PFSK-1 (cell line): ENCODE measurements at regions not wholly inside any gene's neighbourhood (a gene's known extent, or its start where the extent isn't known, plus 50 kb on each side); places are given as distances from the start of the nearest gene placed in this dataset.

Experiments
- FOXP2 ChIP-seq: optimal IDR thresholded peaks from 2 replicates; pipeline ENCODE3; 2011; ENCODE audit warnings: borderline replicate concordance, control low read depth, inconsistent platforms; ENCODE audit not compliant: insufficient read depth; ENCODE audit errors: extremely low read length, extremely low read depth
- POLR2AphosphoS5 ChIP-seq: IDR thresholded peaks from 2 replicates; pipeline ENCODE4 v1.6.1; 2012; ENCODE audit warnings: low read depth, mild to moderate bottlenecking, control low read depth, low read length, moderate library complexity
- SIN3A ChIP-seq: IDR thresholded peaks from 2 replicates; pipeline ENCODE4 v1.6.1; 2012; ENCODE audit warnings: mild to moderate bottlenecking, low read length, moderate library complexity, borderline replicate concordance; ENCODE audit not compliant: insufficient read depth
- TAF1 ChIP-seq: IDR thresholded peaks from 2 replicates; pipeline ENCODE4 v1.6.1; 2012; ENCODE audit warnings: low read length, control low read depth, borderline replicate concordance; ENCODE audit not compliant: insufficient read depth
- TF ChIP-seq, protein P1 (sequence below), 2 experiments: IDR thresholded peaks; 2 replicates each; pipeline versions ENCODE4 v1.6.1 to v1.8.0; 2011 to 2012; ENCODE audit warnings: low read depth in 2 of 2, low read length in 2 of 2, control low read depth in 1 of 2, inconsistent platforms in 1 of 2, mild to moderate bottlenecking in 1 of 2, moderate library complexity in 1 of 2; ENCODE audit not compliant: insufficient read depth in 1 of 2

DNA sequence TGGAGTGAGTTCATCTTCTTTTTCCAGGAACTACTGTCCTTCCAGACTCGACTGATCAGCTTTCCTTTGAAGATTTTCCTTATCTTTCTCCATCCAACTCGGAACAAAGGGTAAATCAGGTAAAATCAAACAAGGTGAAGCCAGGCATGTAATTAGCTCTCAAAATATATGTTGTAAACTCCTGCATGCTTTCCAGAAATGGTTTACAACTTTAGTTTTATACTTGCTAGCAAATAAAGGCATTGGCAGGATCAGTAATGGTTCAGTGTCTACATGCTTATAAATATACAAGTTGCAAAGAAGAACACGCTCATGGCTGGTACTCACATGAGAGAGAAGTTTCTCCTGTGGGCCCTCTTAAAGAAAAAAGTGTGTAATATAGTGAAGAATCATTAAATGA lies 102.5 kb downstream of the FSCB start:
- TF ChIP-seq SIN3A (no peak), FOXP2 (no peak), TAF1 (no peak), POLR2AphosphoS5 (no peak)
- TF ChIP-seq, protein P1, sequence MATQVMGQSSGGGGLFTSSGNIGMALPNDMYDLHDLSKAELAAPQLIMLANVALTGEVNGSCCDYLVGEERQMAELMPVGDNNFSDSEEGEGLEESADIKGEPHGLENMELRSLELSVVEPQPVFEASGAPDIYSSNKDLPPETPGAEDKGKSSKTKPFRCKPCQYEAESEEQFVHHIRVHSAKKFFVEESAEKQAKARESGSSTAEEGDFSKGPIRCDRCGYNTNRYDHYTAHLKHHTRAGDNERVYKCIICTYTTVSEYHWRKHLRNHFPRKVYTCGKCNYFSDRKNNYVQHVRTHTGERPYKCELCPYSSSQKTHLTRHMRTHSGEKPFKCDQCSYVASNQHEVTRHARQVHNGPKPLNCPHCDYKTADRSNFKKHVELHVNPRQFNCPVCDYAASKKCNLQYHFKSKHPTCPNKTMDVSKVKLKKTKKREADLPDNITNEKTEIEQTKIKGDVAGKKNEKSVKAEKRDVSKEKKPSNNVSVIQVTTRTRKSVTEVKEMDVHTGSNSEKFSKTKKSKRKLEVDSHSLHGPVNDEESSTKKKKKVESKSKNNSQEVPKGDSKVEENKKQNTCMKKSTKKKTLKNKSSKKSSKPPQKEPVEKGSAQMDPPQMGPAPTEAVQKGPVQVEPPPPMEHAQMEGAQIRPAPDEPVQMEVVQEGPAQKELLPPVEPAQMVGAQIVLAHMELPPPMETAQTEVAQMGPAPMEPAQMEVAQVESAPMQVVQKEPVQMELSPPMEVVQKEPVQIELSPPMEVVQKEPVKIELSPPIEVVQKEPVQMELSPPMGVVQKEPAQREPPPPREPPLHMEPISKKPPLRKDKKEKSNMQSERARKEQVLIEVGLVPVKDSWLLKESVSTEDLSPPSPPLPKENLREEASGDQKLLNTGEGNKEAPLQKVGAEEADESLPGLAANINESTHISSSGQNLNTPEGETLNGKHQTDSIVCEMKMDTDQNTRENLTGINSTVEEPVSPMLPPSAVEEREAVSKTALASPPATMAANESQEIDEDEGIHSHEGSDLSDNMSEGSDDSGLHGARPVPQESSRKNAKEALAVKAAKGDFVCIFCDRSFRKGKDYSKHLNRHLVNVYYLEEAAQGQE (IDR thresholded peaks at IDR 0.05; ENCODE audit: insufficient read depth in 1 of 2, low read depth in 2 of 2, low read length in 2 of 2) = no peak

DNA sequence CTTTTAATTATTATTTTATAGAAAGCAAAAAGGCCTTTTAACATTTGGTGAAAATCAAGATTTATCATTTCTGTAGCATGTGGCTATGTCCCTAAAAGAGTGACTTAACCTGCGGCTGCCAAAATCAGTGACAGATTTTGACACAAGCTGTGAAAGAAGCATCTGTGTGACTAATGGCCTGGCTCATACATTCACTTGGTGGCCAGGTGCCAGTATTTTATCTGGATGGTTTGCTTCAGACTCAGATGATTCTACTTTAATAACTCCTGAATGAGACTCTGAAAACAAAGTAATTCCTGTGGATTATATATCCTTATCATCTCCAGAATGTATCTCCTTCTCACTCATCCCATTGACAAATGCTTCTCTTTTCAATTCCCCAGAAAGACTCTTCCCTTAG lies 103.0 kb downstream of the FSCB start:
- TF ChIP-seq SIN3A = no peak
- TF ChIP-seq POLR2AphosphoS5 = no peak
- TF ChIP-seq, protein P1 (IDR thresholded peaks at IDR 0.05; ENCODE audit: insufficient read depth in 1 of 2, low read depth in 2 of 2, low read length in 2 of 2) = no peak
- no peak for TF ChIP-seq FOXP2
- no peak for TF ChIP-seq TAF1

DNA sequence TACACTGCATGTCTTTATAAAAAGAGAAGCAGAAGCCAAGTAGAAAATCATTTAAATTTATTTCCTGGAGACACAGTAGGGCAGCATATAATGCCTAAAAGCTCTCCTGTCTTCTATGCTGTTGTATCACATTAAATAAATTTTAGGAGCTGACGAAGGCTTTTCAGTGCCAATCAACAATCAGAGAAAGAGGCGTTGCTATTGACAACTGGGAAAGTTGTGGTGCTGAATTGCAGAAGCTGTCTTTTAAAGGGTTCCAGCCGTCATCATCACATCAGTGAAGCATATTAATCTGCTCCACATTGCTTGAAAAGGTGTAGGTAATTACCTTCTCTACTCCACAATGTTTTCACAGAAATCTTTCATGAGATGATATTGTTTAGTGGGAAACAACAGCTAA lies 103.9 kb downstream of the FSCB start:
- TF ChIP-seq FOXP2 = no peak
- no peak for TF ChIP-seq SIN3A
- TF ChIP-seq POLR2AphosphoS5 = no peak
- TF ChIP-seq, protein P1 (IDR thresholded peaks at IDR 0.05; ENCODE audit: insufficient read depth in 1 of 2, low read depth in 2 of 2, low read length in 2 of 2) = no peak
- TF ChIP-seq TAF1 = no peak

DNA sequence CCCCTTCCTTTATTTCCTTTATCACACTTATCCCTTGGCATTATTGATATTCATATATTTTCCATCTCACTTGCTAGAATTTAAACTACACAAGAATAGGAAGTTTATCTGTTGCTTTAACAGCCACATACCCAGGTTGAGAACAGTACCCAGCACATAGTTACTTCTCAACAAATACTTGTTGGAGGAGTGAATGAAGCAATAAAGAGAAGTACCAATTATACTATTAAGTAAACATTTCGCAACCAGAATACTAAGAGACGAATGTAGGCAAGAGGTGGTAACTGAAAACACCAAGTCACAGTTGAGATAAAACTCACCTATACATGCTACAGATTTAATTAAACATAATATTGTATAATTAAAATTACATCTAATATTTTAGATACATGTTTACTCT lies 110.9 kb downstream of the FSCB start:
- TF ChIP-seq SIN3A (no peak), TAF1 (no peak), FOXP2 (no peak)
- TF ChIP-seq, protein P1 (IDR thresholded peaks at IDR 0.05; ENCODE audit: insufficient read depth in 1 of 2, low read depth in 2 of 2, low read length in 2 of 2) = no peak

DNA sequence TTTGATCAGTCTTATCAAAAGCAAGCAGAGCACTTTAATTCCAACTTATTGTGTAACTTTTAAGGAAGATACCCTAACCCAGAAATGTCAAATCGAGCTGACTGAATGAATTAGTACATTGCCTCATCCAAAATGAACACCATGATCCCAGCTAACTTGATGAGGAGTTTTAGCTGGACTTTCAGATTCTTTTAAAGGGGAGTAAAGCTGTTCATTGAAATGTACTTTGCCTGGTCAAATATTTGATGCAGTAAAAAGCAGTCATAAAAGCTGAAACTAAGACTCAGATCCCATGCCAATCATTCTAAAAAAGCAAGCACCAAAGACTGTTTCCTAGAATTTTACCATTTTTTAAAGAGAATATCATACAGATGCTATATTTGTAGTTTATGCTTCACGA lies 114.1 kb downstream of the FSCB start:
- TF ChIP-seq FOXP2 (no peak), TAF1 (no peak)
- TF ChIP-seq, protein P1 (IDR thresholded peaks at IDR 0.05; ENCODE audit: insufficient read depth in 1 of 2, low read depth in 2 of 2, low read length in 2 of 2) = no peak
